Gastrocnemius medialis (tissue), 4 donors: ENCODE measurements at regions not wholly inside any gene's neighbourhood (a gene's known extent, or its start where the extent isn't known, plus 50 kb on each side); places are given as distances from the start of the nearest gene placed in this dataset.
"Not testable (repeated sequence)": the region's sequence is repeated elsewhere in the genome, so short reads cannot be mapped to it uniquely, and the experiment has no call there.

Experiments used
- CTCF ChIP-seq, 5 experiments: fragments of 450-650 bp in 3 of 5; fragments of 200-600 bp in 2 of 5; sonication (generic) in 2 of 5; IDR thresholded peaks in 4 of 5; conservative IDR thresholded peaks in 1 of 5; 1 replicate in 4 of 5; 2 replicates in 1 of 5; pipeline ENCODE4 v1.5.1; 2016 to 2019; ENCODE audit warnings: antibody characterized with exemption in 5 of 5, mild to moderate bottlenecking in 3 of 5, moderate library complexity in 3 of 5
- POLR2A ChIP-seq, 2 donors: fragments of 450-650 bp; IDR thresholded peaks; one replicate each; pipeline ENCODE4 v1.6.1; 2017; ENCODE audit warnings: antibody characterized with exemption in 2 of 2, mild to moderate bottlenecking in 2 of 2, moderate library complexity in 2 of 2

DNA sequence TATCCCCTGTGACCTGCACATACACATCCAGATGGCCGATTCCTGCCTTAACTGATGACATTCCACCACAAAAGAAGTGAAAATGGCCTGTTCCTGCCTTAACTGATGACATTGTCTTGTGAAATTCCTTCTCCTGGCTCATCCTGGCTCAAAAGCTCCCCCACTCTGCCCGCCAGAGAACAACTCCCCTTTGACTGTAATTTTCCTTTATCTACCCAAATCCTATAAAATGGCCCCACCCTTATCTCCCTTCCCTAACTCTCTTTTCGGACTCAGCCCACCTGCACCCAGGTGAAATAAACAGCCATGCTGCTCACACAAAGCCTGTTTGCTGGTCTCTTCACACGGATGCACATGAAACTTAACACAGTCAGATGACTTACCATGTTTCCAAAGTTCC lies 403.8 kb downstream of the TBC1D32 start:
- not testable (repeated sequence) for TF ChIP-seq CTCF (IDR thresholded peaks at IDR 0.05 in 4 of 5, conservative IDR thresholded peaks at IDR 0.05 in 1 of 5); POLR2A (IDR thresholded peaks at IDR 0.05)
